ENCODE measurements at regions not wholly inside any gene's neighbourhood (a gene's known extent, or its start where the extent isn't known, plus 50 kb on each side); places are given as distances from the start of the nearest gene placed in this dataset.
"Not testable (repeated sequence)": the region's sequence is repeated elsewhere in the genome, so short reads cannot be mapped to it uniquely, and the experiment has no call there.

GRCh38 chr17:22270381-22270780 is 578.1 kb downstream of the KCNJ18 start (continued):
- TF ChIP-seq ZUFSP (CRISPR knock-in tag; IDR thresholded peaks at IDR 0.05; ENCODE audit: borderline replicate concordance) (no peak), ZNF766 (CRISPR knock-in tag; IDR thresholded peaks at IDR 0.05; ENCODE audit: borderline replicate concordance) (no peak), SMAD3 (CRISPR knock-in tag; IDR thresholded peaks at IDR 0.05) (no peak), MAZ (IDR thresholded peaks at IDR 0.05; ENCODE audit: borderline replicate concordance, low read depth, low read length) (no peak), MAZ (CRISPR knock-in tag; IDR thresholded peaks at IDR 0.05; ENCODE audit: low read depth) (no peak), ZFAT (CRISPR knock-in tag; conservative IDR thresholded peaks at IDR 0.05) (no peak), ZFP82 (CRISPR knock-in tag; IDR thresholded peaks at IDR 0.05; ENCODE audit: borderline replicate concordance) (no peak)

- H3K27me3 ChIP-seq (ENCODE audit: control insufficient read depth in 1 of 2, insufficient read depth in 2 of 2, low read length in 2 of 2); in situ Hi-C loops (cut with HindIII; ENCODE audit: extremely low pct_ligation_motif_present, low pct_unique_long_range_greater_than_20kb); H3K27ac ChIP-seq (ENCODE audit: extremely low read length, insufficient read depth, low read length); DNase-seq (ENCODE audit: low spot score); BruUV-seq (replicated peaks); H2AFZ ChIP-seq (ENCODE audit: low read length); H3K4me3 ChIP-seq (replicated peaks in 1 of 3; ENCODE audit: insufficient read depth in 1 of 3, low read depth in 2 of 3, low read length in 3 of 3); H3K4me1 ChIP-seq (ENCODE audit: insufficient read depth, low read length); H3K79me2 ChIP-seq (ENCODE audit: insufficient read depth, low read length); ATAC-seq; FAIRE-seq; H4K20me1 ChIP-seq (ENCODE audit: insufficient read depth, low read length); H3K4me2 ChIP-seq (ENCODE audit: low read depth, low read length); intact Hi-C loops (cut with micrococcal nuclease; ENCODE audit: unreplicated experiment); H3K9ac ChIP-seq (ENCODE audit: insufficient read depth, low read depth, low read length); POLR2A ChIA-PET; H3K36me3 ChIP-seq (replicated peaks in 1 of 2; ENCODE audit: control insufficient read depth in 1 of 2, insufficient read depth in 2 of 2, low read length in 2 of 2); H3K9me3 ChIP-seq (ENCODE audit: low read length); CTCF ChIA-PET (ENCODE audit: low intra/inter-chr PET ratio, low total read pairs): not testable (repeated sequence)
- WGBS (ENCODE audit: low lambda C conversion rate), result no CpG with 5 or more reads among the region's 1 CpG
Observed at GRCh38 chr17:22270809-22271208, 578.5 kb downstream of the KCNJ18 start.
